HEK293 (cell line): ENCODE measurements at regions not wholly inside any gene's neighbourhood (a gene's known extent, or its start where the extent isn't known, plus 50 kb on each side); places are given as distances from the start of the nearest gene placed in this dataset.

ENCODE experiments used
- CTCF ChIP-seq: fragments of 450-650 bp; formaldehyde crosslinking; IDR thresholded peaks from 2 replicates; pipeline ENCODE4 v1.5.1; 2016; ENCODE audit warnings: missing biosample characterization, missing genetic modification characterization
- KLF16 ChIP-seq: fragments of 450-650 bp; formaldehyde crosslinking; IDR thresholded peaks from 2 replicates; pipeline ENCODE4 v1.5.1; 2017; ENCODE audit warnings: missing biosample characterization, missing genetic modification characterization
- PRDM4 ChIP-seq: fragments of 450-650 bp; formaldehyde crosslinking; IDR thresholded peaks from 2 replicates; pipeline ENCODE4 v1.5.1; 2017; ENCODE audit warnings: missing biosample characterization, missing genetic modification characterization
- ZBTB1 ChIP-seq: fragments of 450-650 bp; formaldehyde crosslinking; IDR thresholded peaks from 2 replicates; pipeline ENCODE4 v1.5.1; 2016; ENCODE audit warnings: missing biosample characterization, missing genetic modification characterization
- ZNF488 ChIP-seq: fragments of 450-650 bp; formaldehyde crosslinking; IDR thresholded peaks from 2 replicates; pipeline ENCODE4 v1.5.1; 2016; ENCODE audit warnings: missing biosample characterization, missing genetic modification characterization
- ZNF514 ChIP-seq: fragments of 450-650 bp; formaldehyde crosslinking; IDR thresholded peaks from 2 replicates; pipeline ENCODE4 v1.5.1; 2016; ENCODE audit warnings: missing biosample characterization, missing genetic modification characterization
- ZNF600 ChIP-seq: fragments of 450-650 bp; formaldehyde crosslinking; IDR thresholded peaks from 2 replicates; pipeline ENCODE4 v1.5.1; 2016; ENCODE audit warnings: missing biosample characterization, missing genetic modification characterization
- ZNF701 ChIP-seq: fragments of 450-650 bp; formaldehyde crosslinking; IDR thresholded peaks from 2 replicates; pipeline ENCODE4 v1.5.1; 2016; ENCODE audit warnings: missing biosample characterization, missing genetic modification characterization
- ZNF707 ChIP-seq: fragments of 450-650 bp; formaldehyde crosslinking; IDR thresholded peaks from 2 replicates; pipeline ENCODE4 v1.5.1; 2016; ENCODE audit warnings: missing biosample characterization, missing genetic modification characterization
- ZNF76 ChIP-seq: fragments of 450-650 bp; formaldehyde crosslinking; IDR thresholded peaks from 2 replicates; pipeline ENCODE4; 2016; ENCODE audit warnings: low read depth, missing biosample characterization, missing genetic modification characterization, borderline replicate concordance
- ZNF785 ChIP-seq: fragments of 450-650 bp; formaldehyde crosslinking; IDR thresholded peaks from 2 replicates; pipeline ENCODE4 v1.5.1; 2016; ENCODE audit warnings: missing biosample characterization, missing genetic modification characterization
- TF ChIP-seq, protein P1 (sequence below): fragments of 450-650 bp; formaldehyde crosslinking; IDR thresholded peaks from 2 replicates; pipeline ENCODE4 v1.5.0; 2017; ENCODE audit warnings: missing biosample characterization, missing genetic modification characterization, borderline replicate concordance

DNA sequence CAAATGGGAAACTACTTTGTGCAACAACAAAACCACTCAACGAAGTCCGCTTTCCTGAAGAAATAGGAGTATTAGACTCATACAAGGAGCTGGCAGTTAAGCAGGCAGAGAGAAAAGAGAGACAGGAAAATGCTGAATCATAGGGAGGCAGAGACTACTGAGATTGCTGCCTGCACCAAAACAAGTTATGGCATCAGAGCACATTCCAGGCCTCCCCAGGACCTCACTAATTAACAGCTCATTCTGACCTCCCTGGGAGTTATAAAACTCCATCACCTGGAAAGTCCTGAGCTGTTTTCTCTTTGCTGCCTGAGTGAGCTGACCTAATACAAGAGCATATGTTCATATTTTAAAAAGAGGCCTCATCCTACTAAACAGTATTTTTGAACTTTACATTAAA, 741.0 kb downstream of the MCTP2 start:
- TF ChIP-seq ZNF488 (tag by site-specific recombination) (no peak), ZNF707 (tag by site-specific recombination) (no peak), ZNF600 (no peak), KLF16 (tag by site-specific recombination) (no peak), ZNF514 (tag by site-specific recombination) (no peak), ZNF701 (tag by site-specific recombination) (no peak), CTCF (tag by site-specific recombination) (no peak), ZNF76 (tag by site-specific recombination) (no peak), ZNF785 (no peak), ZBTB1 (tag by site-specific recombination) (no peak), PRDM4 (tag by site-specific recombination) (no peak)
- TF ChIP-seq, protein P1, sequence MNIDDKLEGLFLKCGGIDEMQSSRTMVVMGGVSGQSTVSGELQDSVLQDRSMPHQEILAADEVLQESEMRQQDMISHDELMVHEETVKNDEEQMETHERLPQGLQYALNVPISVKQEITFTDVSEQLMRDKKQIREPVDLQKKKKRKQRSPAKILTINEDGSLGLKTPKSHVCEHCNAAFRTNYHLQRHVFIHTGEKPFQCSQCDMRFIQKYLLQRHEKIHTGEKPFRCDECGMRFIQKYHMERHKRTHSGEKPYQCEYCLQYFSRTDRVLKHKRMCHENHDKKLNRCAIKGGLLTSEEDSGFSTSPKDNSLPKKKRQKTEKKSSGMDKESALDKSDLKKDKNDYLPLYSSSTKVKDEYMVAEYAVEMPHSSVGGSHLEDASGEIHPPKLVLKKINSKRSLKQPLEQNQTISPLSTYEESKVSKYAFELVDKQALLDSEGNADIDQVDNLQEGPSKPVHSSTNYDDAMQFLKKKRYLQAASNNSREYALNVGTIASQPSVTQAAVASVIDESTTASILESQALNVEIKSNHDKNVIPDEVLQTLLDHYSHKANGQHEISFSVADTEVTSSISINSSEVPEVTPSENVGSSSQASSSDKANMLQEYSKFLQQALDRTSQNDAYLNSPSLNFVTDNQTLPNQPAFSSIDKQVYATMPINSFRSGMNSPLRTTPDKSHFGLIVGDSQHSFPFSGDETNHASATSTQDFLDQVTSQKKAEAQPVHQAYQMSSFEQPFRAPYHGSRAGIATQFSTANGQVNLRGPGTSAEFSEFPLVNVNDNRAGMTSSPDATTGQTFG (tag by site-specific recombination): no peak
